ENCODE measurements at regions not wholly inside any gene's neighbourhood (a gene's known extent, or its start where the extent isn't known, plus 50 kb on each side); places are given as distances from the start of the nearest gene placed in this dataset.

- TF ChIP-seq, protein P1, sequence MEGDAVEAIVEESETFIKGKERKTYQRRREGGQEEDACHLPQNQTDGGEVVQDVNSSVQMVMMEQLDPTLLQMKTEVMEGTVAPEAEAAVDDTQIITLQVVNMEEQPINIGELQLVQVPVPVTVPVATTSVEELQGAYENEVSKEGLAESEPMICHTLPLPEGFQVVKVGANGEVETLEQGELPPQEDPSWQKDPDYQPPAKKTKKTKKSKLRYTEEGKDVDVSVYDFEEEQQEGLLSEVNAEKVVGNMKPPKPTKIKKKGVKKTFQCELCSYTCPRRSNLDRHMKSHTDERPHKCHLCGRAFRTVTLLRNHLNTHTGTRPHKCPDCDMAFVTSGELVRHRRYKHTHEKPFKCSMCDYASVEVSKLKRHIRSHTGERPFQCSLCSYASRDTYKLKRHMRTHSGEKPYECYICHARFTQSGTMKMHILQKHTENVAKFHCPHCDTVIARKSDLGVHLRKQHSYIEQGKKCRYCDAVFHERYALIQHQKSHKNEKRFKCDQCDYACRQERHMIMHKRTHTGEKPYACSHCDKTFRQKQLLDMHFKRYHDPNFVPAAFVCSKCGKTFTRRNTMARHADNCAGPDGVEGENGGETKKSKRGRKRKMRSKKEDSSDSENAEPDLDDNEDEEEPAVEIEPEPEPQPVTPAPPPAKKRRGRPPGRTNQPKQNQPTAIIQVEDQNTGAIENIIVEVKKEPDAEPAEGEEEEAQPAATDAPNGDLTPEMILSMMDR (IDR thresholded peaks at IDR 0.05): no peak
- TF ChIP-seq POLR2A (IDR thresholded peaks at IDR 0.05): no peak
Observed at GRCh38 chr6:134378426-134378825, 60.5 kb upstream of the SGK1 start.
